ENCODE measurements at regions not wholly inside any gene's neighbourhood (a gene's known extent, or its start where the extent isn't known, plus 50 kb on each side); places are given as distances from the start of the nearest gene placed in this dataset.

DNA sequence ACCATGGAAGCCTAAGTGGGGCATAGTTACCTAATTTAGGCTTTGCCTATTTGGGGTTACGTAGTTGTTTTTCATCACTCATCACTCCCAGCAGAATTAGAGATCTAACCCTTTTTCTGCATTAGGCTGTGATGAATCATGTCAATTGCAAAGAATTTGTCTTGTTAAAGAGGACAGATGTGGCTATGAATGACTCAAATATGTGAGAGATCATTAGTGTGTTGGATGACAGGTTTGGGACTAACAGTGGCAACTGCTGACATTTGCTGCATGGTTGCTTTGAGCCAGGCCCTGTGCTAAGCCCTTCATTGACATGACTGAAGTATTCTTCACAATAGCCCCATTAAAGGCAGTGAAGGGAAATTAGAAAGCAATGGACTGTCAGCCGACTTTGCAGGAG, 83.4 kb upstream of the BMPER start:
- no TSS peak for BruUV-seq (replicated peaks)
- Histone ChIP-seq H3K27ac (ENCODE audit: low read length) (no peak overlapping the region), H3K4me3 (ENCODE audit: low read depth in 2 of 2, low read length in 2 of 2) (no peak overlapping the region), H3K4me1 (ENCODE audit: control insufficient read depth, insufficient read depth, low read length) (no peaks in the 10 kb centered on the region), H3K9me3 (ENCODE audit: control insufficient read depth, insufficient read depth, low read depth, low read length) (no peaks in the 10 kb centered on the region), H3K27me3 (ENCODE audit: control insufficient read depth, insufficient read depth, low read length) (no peaks in the 10 kb centered on the region), H3K36me3 (ENCODE audit: control insufficient read depth, insufficient read depth, low read length) (no peaks in the 10 kb centered on the region)
- ATAC-seq (no peak), DNase-seq (ENCODE audit: low read depth, low spot score) (no peak)
- ChIA-PET POLR2A (no interaction called here), CTCF (no interaction called here)
- intact Hi-C loops (cut with micrococcal nuclease; ENCODE audit: unreplicated experiment): no loop called here
- TF ChIP-seq POLR2AphosphoS5 (IDR thresholded peaks at IDR 0.05; ENCODE audit: low read depth, low read length) (no peak), TCF7L2 (IDR thresholded peaks at IDR 0.05; ENCODE audit: low read depth, low read length) (no peak), SIN3A (IDR thresholded peaks at IDR 0.05; ENCODE audit: borderline replicate concordance, insufficient read depth, low read depth, low read length) (no peak)
- TF ChIP-seq, protein P1, sequence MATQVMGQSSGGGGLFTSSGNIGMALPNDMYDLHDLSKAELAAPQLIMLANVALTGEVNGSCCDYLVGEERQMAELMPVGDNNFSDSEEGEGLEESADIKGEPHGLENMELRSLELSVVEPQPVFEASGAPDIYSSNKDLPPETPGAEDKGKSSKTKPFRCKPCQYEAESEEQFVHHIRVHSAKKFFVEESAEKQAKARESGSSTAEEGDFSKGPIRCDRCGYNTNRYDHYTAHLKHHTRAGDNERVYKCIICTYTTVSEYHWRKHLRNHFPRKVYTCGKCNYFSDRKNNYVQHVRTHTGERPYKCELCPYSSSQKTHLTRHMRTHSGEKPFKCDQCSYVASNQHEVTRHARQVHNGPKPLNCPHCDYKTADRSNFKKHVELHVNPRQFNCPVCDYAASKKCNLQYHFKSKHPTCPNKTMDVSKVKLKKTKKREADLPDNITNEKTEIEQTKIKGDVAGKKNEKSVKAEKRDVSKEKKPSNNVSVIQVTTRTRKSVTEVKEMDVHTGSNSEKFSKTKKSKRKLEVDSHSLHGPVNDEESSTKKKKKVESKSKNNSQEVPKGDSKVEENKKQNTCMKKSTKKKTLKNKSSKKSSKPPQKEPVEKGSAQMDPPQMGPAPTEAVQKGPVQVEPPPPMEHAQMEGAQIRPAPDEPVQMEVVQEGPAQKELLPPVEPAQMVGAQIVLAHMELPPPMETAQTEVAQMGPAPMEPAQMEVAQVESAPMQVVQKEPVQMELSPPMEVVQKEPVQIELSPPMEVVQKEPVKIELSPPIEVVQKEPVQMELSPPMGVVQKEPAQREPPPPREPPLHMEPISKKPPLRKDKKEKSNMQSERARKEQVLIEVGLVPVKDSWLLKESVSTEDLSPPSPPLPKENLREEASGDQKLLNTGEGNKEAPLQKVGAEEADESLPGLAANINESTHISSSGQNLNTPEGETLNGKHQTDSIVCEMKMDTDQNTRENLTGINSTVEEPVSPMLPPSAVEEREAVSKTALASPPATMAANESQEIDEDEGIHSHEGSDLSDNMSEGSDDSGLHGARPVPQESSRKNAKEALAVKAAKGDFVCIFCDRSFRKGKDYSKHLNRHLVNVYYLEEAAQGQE (IDR thresholded peaks at IDR 0.05; ENCODE audit: insufficient read depth in 1 of 2, low read depth in 2 of 2, low read length in 1 of 2): no peak
- TF ChIP-seq, protein P2, sequence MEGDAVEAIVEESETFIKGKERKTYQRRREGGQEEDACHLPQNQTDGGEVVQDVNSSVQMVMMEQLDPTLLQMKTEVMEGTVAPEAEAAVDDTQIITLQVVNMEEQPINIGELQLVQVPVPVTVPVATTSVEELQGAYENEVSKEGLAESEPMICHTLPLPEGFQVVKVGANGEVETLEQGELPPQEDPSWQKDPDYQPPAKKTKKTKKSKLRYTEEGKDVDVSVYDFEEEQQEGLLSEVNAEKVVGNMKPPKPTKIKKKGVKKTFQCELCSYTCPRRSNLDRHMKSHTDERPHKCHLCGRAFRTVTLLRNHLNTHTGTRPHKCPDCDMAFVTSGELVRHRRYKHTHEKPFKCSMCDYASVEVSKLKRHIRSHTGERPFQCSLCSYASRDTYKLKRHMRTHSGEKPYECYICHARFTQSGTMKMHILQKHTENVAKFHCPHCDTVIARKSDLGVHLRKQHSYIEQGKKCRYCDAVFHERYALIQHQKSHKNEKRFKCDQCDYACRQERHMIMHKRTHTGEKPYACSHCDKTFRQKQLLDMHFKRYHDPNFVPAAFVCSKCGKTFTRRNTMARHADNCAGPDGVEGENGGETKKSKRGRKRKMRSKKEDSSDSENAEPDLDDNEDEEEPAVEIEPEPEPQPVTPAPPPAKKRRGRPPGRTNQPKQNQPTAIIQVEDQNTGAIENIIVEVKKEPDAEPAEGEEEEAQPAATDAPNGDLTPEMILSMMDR (IDR thresholded peaks at IDR 0.05): no peak
- in situ Hi-C loops (cut with HindIII; ENCODE audit: low pct_unique_long_range_greater_than_20kb, low sequenced_read_pairs): no loop called here

DNA sequence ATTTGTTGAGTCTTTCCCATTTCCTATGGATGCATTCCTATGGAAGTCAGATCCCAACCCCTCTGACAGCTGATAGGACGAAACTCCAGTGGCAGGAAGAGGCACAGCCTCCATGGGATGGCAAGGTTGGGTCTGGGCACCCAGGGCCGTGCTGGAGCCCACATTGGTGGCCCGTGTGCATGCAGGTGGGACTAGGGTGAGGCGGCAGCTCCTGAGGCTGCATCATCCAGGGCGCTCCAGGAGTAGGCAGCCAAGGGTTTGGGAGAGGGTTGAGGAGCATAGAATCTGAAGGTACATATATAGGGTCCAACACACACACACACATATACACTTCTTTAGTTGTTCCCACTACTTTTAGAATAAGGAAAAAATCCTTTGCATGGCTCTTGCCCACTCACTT, 81.4 kb upstream of the BMPER start:
- Histone ChIP-seq H3K4me1 (ENCODE audit: control insufficient read depth, insufficient read depth, low read length) (no peaks in the 10 kb centered on the region), H3K9me3 (ENCODE audit: control insufficient read depth, insufficient read depth, low read depth, low read length) (no peaks in the 10 kb centered on the region), H3K36me3 (ENCODE audit: control insufficient read depth, insufficient read depth, low read length) (no peaks in the 10 kb centered on the region), H3K27me3 (ENCODE audit: control insufficient read depth, insufficient read depth, low read length) (no peaks in the 10 kb centered on the region), H3K4me3 (ENCODE audit: low read depth in 2 of 2, low read length in 2 of 2) (no peak overlapping the region), H3K27ac (ENCODE audit: low read length) (no peak overlapping the region)
- no peak for ATAC-seq
- BruUV-seq (replicated peaks): no TSS peak
- TF ChIP-seq, protein P2 (IDR thresholded peaks at IDR 0.05): no peak
- TF ChIP-seq POLR2AphosphoS5 (IDR thresholded peaks at IDR 0.05; ENCODE audit: low read depth, low read length) (no peak), SIN3A (IDR thresholded peaks at IDR 0.05; ENCODE audit: borderline replicate concordance, insufficient read depth, low read depth, low read length) (no peak), TCF7L2 (IDR thresholded peaks at IDR 0.05; ENCODE audit: low read depth, low read length) (no peak)
- TF ChIP-seq, protein P1 (IDR thresholded peaks at IDR 0.05; ENCODE audit: insufficient read depth in 1 of 2, low read depth in 2 of 2, low read length in 1 of 2): no peak
- DNase-seq (ENCODE audit: low read depth, low spot score): no peak
- in situ Hi-C loops (cut with HindIII; ENCODE audit: low pct_unique_long_range_greater_than_20kb, low sequenced_read_pairs) (no loop called here), intact Hi-C loops (cut with micrococcal nuclease; ENCODE audit: unreplicated experiment) (no loop called here)
- ChIA-PET CTCF (no interaction called here), POLR2A (no interaction called here)
